Fibroblast of upper back skin (primary cell): ENCODE measurements at regions not wholly inside any gene's neighbourhood (a gene's known extent, or its start where the extent isn't known, plus 50 kb on each side); places are given as distances from the start of the nearest gene placed in this dataset.
"Not testable (repeated sequence)": the region's sequence is repeated elsewhere in the genome, so short reads cannot be mapped to it uniquely, and the experiment has no call there.

Experiments used
- DNase-seq: peaks from one replicate; pipeline ENCODE4 v3.0.0-alpha.2; 2013

DNA sequence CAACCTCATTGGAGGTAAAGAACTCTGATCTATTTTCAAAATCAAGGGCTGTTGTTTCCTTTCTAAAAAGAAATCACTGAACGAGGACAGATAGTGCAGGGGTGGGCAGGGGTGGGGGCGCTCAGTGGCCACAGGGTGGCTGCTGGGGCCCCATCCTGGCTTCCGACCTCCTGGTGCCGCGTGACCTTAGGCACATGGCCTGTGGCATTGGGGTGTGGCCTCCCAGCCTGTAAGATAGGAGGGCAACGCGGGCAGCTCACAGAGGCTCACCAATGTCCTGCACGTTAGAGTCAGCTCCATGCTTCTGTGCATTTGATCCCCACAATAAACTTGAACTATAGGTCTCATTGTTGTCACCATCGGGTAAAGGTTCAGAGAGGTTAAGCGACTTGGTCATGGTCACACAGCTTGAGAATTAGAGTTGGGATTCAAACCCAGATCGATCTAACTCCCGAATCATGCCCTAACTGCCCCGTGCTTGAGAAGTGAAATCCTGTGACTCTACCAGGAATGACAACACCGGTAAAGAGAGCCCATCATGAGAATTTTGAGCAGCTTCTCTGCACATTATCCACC, 148.0 kb upstream of the SLC6A11 start:
- DNase-seq = no peak

DNA sequence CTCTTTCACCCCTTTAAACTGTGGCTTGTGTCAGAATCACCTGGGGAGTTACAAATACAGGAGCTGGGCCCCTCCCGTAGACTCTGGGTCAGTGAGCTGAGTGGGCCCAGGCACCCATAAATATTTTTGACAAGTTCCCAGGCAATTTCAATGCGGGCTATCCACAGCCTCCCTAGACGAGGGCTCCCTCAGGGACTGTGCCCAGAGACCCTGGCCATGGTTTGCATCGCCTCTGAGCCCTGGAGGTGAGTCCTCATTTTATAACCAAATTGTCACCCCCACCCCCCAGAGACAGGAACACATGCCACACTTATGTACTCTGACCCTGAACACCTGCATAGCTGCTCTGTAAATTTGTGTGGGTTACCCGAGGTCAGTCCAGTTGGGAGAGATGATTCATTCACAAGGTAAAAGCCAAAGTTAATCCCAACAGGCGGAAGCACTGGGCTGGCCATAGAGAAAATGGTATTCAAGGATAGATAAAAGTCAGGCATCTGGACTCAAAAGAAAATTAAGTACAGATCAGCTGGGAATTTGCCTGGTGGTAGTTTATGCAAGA, 146.5 kb upstream of the SLC6A11 start:
- no peak for DNase-seq

DNA sequence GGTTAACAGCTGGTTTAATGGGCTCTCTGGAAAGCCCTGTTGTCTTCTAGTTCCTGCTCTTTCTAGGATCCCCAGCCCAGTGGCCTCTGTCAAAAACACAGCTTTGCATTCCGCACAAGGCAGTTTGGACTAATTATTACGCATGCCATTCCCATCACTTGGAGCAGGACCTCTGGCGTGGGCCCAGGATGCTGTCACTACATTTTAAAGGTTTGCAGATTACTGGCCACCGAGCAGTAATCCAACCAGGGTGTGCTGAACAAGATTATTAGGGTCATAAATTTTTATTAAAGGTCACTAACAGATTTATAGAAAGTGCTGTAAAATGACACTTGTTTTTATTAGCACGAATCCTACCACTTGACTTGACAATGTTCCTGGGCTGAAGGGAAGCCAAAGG, 143.6 kb upstream of the SLC6A11 start:
- no peak for DNase-seq

DNA sequence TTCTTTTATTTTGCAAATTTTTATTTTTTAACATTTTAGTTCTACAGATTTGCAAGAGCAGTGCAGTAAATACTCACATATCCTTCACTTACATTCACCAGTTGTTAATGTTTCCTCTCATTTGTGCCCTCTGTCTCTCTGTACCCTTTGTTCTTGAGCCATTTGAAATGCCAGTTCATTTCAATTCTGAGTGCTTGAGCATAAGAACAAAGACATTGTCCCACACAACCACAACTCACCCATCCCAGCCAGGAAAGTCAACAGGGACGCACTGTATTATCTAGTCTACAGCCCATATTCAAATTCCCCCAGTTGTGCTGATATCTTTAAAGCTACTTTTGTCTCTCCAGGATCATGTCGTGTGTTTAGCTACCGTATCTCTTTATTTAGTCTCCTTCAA, 141.4 kb upstream of the SLC6A11 start:
- DNase-seq = no peak

- no peak for DNase-seq
These were observed 139.1 kb upstream of the SLC6A11 start for GRCh38 chr3:10676905-10677304.

DNA sequence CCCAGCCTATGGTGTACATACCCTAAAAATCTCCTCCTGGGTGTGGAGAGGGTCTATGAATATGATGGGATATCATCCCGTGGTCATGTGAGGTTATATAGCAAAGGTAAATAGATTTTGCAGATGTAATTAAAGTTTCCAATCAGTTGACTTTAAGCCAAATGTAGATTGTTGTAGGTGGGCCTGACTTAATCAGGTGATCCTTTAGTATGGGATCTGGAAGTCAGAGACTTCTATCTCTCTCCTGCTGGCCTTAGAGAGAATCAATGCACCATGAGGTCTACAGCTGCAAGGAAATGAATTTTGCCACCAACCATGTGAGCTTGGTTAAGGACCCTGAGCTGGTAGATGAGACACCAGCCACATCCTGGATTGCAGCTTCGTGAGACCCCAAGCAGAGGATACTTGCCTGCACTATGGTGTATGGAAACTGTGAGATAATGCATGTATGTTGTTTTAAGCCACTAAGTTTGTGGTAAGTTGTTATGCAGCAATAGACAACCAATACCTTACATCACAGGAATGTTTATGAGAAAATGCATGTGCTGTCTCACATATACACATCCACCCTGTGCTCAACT, 137.1 kb upstream of the SLC6A11 start:
- DNase-seq = no peak

DNA sequence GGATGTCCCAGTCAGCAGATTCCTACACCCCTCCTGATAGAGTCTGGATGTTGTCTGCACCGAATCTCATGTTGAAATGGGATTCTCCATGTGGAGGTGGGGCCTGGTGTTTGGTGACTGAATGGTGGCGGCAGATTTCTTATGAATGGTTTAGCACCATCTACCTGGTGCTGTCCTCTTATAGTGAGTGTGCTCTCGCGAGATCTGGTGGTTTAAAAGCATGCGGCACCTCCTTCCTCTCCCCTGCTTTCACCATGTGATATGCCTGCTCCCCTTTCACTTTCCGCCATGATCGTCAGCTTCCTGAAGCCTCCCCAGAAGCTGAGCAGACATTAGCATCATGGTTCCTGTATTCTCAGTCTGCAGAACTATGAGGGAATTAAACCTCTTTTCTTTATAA, 135.2 kb upstream of the SLC6A11 start:
- no peak for DNase-seq

DNA sequence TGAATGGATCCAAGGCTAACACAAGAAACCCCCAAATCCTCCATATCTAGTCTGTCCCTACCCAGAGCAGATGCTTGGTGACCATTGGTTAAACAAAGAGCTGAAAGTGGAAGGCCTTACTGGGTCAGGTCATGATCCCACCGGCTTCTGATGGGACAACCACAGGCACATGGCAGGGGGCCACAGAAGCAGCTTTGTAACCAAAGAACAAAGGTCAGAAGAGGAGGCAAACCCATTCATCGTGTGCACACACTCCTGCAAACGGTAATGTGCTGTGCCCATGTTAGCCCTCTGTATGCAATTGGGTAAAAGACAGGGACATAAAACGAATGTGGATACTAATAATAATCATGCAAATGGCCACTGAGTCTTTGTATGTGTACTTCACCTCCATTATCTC, 133.3 kb upstream of the SLC6A11 start:
- DNase-seq = no peak

GRCh38 chr3:10683106-10683505, 132.9 kb upstream of the SLC6A11 start:
- no peak for DNase-seq

DNA sequence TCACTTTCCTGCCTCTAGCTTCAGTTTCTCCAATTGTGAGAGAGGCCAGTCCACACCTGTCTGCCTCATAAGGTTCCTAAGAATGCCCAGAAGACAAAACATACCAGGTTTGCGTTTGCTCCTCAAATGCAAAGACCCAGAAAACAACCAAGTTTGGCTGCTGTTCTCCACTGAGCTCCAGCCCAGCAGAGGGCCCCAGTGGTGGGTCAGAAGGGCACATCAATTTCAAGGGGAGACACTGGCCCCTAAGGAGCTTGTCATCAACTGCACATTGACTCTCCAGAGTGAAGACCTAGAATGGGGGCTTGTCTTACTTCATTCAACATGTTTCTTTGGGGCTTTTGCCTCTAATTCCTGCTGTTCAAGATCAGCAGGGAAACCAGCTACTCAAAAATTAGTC, 127.9 kb upstream of the SLC6A11 start:
- no peak for DNase-seq

DNA sequence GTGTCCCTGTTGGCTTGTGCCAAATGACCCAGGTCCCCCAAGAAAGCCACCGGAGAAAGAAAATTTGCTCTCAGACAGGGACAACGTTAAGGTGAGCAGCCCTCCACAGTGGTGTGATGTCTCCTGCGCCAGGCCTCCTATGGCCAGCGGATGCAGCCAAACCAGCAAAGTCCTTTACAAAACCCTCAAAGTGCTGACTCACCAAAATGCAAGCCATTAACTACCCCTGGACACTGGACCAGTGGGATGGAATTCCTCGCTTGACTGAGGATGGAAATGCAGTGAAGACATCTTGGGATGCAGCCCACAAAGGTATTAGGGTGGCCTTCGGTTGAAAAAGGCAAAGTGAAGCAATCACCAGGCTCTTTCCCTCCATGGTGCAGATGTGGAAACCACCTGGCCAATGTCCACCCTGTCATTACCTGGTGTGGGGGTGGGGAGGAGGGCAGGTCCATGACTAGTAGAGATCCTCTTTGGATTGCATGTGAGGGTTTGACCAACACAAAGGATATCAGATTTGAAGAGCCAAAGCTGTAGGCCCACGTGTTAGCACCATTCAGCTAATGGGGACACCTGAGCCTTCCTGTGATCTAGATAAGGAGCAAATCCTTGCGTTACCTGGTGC, 127.4 kb upstream of the SLC6A11 start:
- DNase-seq = no peak

GRCh38 chr3:10692039-10692622, 123.9 kb upstream of the SLC6A11 start:
- no peak for DNase-seq

- no peak for DNase-seq
These were observed 122.6 kb upstream of the SLC6A11 start for GRCh38 chr3:10693457-10693856.

DNA sequence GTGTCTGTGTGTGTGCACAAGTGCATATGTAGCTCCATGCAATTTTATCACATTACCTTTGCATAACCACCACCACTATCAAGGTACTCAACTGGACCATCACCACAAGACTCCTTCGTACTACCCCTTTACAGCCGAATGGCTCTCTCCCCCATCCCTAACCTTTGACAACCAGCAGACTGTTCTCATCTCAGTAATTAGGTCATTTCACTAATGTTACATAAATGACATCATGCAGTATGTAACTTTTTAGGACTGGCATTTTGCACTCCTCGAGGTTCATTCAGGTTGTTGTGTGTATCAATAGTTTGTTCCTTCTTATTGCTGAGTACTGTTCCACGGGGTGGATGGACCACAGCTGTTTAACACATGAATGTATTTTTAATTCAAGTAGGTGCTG, 121.8 kb upstream of the SLC6A11 start:
- no peak for DNase-seq

DNA sequence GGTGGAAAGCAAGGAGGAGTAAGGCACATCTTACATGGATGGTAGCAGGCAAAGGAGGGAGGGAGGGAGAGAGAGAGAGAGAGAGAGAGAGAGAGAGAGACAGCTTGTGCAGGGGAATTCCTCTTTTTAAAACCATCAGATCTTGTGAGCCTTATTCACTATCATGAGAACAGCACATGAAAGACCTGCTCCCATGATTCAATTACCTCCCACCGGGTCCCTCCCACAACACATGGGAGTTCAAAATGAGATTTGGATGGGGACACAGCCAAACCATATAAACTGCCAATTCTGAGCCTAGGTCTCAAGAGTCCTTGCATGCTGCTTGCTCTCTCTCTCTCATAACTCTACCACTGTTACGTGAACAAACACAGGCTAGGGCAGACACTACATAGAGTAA, 120.8 kb upstream of the SLC6A11 start:
- not testable (repeated sequence) for DNase-seq

DNA sequence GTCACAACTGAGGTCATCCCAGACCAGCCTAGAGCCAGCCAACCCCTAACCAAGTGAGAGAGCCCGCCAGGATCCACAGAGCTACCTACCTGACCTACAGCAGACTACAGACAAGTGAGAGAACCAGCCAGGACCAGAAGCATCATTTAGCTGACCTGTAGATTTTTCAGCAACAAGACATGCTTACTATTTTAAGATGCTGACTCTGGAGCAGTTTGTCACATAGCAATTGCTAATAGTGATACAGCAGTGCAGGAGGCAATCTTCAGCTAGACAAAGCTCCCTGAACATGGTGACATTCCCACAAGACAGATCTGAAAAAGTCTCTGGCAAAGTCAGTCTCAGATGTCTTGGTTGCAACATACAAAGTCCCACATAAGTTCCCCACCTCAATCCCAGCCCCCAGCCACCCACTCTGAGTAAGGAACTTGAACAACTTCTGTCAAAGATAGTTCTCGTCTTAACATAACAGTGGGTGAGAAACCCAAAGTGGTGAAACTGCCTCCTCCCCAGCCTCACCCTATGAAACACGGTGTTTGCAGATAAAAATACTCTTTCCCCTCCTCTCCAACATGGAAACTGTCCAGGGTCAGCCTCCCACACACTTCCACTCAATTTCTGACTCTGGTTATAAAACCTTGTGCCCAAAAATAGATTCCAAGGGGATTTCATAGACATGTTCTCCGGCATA, 120.3 kb upstream of the SLC6A11 start:
- no peak for DNase-seq

- DNase-seq = no peak
These were observed 118.1 kb upstream of the SLC6A11 start for GRCh38 chr3:10697918-10698317.

DNA sequence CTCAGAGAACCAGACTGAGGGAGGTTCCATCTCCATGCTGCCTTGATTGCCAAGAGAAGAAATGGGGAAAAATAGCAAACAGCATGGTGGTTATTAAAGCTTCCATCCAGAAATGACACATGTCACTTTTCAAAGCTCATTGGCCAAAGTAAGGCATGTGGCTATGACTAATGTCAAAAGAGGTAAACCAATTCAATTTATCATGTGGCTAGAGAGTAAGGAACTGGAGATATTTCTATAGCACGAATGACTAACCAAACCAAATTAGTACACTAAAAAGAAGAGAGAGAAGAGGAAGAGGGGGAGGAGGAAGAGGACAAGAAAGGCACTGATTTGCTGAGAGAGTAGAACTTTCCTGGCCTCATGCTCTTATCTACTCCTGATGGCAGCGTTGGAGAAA, 115.2 kb upstream of the SLC6A11 start:
- no peak for DNase-seq

DNA sequence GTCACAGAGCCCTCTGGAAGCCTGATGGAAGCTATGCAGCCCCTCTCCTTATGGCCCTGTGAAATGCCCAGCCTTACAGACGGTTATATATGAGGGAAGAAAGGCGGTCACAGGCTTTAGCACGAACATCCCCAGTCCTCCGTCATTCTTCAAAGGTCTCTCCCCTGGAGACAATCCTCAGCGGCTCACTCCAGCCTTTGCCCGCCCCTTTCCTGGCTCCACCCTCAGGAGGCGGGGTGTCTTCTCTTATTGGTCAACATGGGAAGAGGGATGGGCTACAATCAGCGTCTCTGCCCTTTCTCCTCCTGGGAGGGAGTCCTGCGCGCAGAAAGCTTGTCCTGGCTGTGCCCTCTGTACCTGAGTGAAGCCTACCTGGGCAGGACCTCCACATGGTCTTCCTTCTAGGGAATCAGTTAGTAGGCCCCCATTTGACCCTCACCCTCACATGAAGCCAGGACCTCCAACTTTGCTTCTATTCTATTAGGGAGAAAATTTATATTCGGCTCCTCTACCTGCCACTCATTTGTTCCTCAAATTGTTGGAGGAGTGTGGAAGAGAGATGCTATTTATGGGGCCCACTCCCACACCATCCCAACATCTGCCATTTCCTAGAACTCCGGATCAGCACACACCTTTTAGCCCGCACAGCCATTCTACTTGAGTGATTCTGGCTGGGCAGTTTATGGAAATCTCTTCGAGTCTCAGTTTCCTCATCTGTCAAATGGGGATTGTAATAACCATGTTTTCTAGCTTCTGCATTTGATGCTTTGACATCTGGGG, 112.9 kb upstream of the SLC6A11 start:
- DNase-seq = no peak

DNA sequence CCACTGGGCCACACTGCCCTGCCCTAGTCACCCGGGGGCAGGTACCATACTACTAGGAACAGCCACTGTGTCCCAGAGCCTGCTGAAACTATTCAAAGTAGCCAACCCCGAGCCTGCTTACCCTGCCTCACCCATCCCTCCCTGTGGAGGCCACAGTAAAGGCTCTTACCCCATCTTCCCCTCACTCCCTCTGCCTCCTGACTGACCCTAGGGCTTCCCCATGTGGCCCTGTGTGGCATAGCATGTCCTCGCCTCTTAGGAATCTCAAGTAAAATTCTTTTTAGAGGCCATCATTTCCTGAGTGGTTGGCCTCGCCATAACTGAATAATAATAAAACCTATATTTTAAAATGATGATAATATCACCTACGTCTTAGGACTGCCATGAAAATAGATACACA, 112.2 kb upstream of the SLC6A11 start:
- peak; percentile 30 for DNase-seq

- DNase-seq = no peak
These were observed 109.8 kb upstream of the SLC6A11 start for GRCh38 chr3:10706156-10706739.

- DNase-seq = no peak
These were observed 109.2 kb upstream of the SLC6A11 start for GRCh38 chr3:10706740-10707399.
